Neural cell (in vitro differentiated cells): ENCODE measurements at regions not wholly inside any gene's neighbourhood (a gene's known extent, or its start where the extent isn't known, plus 50 kb on each side); places are given as distances from the start of the nearest gene placed in this dataset.

ENCODE experiments used
- EP300 ChIP-seq: fragments of 450-650 bp; conservative IDR thresholded peaks from 2 replicates; pipeline ENCODE4 v1.6.1; 2014; ENCODE audit warnings: antibody characterized with exemption, mild to moderate bottlenecking, moderate library complexity; ENCODE audit not compliant: poor library complexity, severe bottlenecking
- EZH2 ChIP-seq: fragments of 200-600, 300-800 bp; shearing (Covaris generic), sonication (generic); IDR thresholded peaks from 2 replicates; pipeline ENCODE4 v1.6.1; 2014; ENCODE audit warnings: antibody characterized with exemption, low read length, borderline replicate concordance, mild to moderate bottlenecking; ENCODE audit not compliant: insufficient read depth, poor library complexity, severe bottlenecking
- MXI1 ChIP-seq: fragments of 450-650 bp; conservative IDR thresholded peaks from 2 replicates; pipeline ENCODE4 v1.6.1; 2014; ENCODE audit warnings: antibody characterized with exemption, mild to moderate bottlenecking; ENCODE audit not compliant: poor library complexity, severe bottlenecking
- POLR2AphosphoS5 ChIP-seq: IDR thresholded peaks from 2 replicates; pipeline ENCODE4 v1.6.1; 2012
- RAD21 ChIP-seq: fragments of 450-650 bp; conservative IDR thresholded peaks from 2 replicates; pipeline ENCODE4 v1.6.1; 2014; ENCODE audit warnings: antibody characterized with exemption, mild to moderate bottlenecking, moderate library complexity
- SMC3 ChIP-seq: fragments of 450-650 bp; conservative IDR thresholded peaks from 2 replicates; pipeline ENCODE4 v1.6.1; 2014; ENCODE audit warnings: antibody characterized with exemption, mild to moderate bottlenecking, moderate library complexity; ENCODE audit not compliant: poor library complexity
- TF ChIP-seq, protein P1 (sequence below): fragments of 450-650 bp; IDR thresholded peaks from 2 replicates; pipeline ENCODE4 v1.5.1; 2014; ENCODE audit warnings: antibody characterized with exemption, mild to moderate bottlenecking, moderate library complexity; ENCODE audit not compliant: poor library complexity, severe bottlenecking

DNA sequence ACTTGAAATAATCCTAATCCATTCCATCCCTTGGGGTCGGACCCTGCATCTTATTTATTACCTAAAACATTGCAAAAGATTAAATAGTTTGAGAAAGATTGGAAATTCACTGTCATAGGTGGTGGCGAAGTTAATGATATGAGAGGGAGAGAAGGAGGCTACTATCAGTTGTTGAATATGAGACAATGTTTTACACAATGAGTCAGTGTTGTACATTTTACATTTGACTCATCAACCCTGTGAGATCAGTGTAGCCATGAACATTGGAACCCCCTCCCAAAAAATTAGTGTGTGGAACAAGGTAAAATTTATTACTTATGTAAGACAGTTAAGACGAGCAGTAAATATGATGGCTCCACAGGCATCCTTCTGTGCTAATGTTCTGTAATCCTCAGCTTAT is 384.3 kb downstream of the MCTP2 start:
- TF ChIP-seq, protein P1, sequence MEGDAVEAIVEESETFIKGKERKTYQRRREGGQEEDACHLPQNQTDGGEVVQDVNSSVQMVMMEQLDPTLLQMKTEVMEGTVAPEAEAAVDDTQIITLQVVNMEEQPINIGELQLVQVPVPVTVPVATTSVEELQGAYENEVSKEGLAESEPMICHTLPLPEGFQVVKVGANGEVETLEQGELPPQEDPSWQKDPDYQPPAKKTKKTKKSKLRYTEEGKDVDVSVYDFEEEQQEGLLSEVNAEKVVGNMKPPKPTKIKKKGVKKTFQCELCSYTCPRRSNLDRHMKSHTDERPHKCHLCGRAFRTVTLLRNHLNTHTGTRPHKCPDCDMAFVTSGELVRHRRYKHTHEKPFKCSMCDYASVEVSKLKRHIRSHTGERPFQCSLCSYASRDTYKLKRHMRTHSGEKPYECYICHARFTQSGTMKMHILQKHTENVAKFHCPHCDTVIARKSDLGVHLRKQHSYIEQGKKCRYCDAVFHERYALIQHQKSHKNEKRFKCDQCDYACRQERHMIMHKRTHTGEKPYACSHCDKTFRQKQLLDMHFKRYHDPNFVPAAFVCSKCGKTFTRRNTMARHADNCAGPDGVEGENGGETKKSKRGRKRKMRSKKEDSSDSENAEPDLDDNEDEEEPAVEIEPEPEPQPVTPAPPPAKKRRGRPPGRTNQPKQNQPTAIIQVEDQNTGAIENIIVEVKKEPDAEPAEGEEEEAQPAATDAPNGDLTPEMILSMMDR, result no peak
- TF ChIP-seq MXI1 (no peak), EZH2 (no peak), SMC3 (no peak), EP300 (no peak), POLR2AphosphoS5 (no peak), RAD21 (no peak)
